ENCODE measurements at regions not wholly inside any gene's neighbourhood (a gene's known extent, or its start where the extent isn't known, plus 50 kb on each side); places are given as distances from the start of the nearest gene placed in this dataset.

DNA sequence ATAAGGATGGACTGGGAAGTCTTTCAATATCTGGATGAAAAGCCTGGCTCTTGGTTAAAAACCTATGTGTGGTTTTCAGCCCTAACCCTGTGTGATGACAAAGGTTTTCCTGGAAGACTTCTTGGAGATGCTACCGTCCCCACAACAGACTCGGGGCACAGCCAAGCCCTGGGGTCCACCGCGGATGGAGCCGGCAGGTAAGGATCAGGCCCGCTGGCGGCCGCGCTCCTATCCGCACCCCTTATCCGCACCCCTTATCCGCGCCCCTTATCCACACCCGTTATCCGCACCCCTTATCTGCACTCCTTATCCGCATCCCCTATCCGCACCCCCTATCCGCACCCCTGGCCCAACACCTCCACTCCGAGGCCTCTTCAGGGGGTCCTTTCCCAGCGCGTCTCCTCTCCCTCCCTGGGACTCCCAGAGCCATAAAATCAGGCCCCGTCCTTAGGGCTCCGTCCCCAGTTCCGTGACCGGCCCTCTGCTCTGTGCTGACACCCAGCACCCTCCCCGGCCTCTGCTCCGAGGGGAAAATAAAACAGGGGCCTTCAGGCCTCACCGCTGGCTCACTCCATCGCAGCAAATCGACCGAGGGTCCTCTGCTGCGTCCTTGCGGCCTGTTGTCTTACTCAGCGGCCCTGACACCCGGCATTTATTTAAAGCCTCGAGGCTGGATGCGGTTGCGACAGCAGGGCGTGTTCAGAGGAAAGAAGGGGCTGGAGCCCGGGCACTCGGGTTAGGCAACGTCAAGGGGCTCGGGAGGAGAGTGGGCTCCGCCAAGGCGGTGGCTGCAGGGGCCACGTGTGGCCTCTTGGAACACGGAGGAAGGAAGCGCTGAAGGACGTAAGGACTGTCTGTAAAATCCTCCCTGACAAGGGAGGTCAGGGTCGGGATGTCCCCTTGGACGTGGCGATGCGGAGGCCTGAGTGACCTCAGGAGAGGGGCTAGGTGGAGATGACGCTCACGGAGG, 215.1 kb upstream of the ADARB2 start:
- H3K4me3 ChIP-seq: no peak overlapping the region
- no peaks in the 10 kb centered on the region for H3K4me1 ChIP-seq
- no peaks in the 10 kb centered on the region for H3K27me3 ChIP-seq
- no peak overlapping the region for H3K27ac ChIP-seq
- TF ChIP-seq, protein P1, sequence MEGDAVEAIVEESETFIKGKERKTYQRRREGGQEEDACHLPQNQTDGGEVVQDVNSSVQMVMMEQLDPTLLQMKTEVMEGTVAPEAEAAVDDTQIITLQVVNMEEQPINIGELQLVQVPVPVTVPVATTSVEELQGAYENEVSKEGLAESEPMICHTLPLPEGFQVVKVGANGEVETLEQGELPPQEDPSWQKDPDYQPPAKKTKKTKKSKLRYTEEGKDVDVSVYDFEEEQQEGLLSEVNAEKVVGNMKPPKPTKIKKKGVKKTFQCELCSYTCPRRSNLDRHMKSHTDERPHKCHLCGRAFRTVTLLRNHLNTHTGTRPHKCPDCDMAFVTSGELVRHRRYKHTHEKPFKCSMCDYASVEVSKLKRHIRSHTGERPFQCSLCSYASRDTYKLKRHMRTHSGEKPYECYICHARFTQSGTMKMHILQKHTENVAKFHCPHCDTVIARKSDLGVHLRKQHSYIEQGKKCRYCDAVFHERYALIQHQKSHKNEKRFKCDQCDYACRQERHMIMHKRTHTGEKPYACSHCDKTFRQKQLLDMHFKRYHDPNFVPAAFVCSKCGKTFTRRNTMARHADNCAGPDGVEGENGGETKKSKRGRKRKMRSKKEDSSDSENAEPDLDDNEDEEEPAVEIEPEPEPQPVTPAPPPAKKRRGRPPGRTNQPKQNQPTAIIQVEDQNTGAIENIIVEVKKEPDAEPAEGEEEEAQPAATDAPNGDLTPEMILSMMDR (IDR thresholded peaks at IDR 0.05): no peak
- H3K9me3 ChIP-seq: no peaks in the 10 kb centered on the region
- intact Hi-C loops (cut with DNase I; ENCODE audit: low total_unique reads): no loop called here
- no peak for DNase-seq
- no peaks in the 10 kb centered on the region for H3K36me3 ChIP-seq

DNA sequence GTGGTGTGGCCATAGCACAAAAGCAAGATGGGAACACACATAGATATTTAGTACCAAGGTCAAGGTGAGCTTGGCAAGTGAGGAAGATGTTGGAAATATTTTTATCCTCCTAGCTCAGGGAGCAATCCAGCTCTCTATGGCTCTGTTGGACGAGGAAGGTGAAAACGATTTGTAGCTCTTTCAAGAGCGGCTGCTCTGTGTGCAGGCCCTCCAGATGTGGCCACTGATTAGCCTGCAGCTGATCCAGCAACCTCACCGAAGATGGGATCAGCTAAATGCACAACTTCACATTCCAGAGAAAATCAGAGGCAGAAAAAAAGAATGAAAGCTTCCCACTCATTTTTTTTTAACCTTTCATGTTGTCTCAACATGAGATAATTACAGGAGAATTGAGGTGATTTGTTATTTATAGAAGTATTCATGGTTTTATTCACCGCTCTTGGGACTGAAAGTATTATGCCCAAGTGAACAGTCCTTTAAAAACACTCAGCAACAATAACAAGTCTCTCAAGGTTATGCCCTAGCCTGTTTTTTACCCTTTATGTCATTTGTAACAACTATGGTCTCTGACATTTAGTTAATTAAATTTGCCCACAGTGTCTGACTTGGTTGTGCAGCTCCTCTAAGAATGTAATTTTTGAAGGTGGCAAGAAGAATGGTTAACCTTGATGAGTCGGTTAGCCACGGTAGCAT, 213.6 kb upstream of the ADARB2 start:
- H3K36me3 ChIP-seq: no peaks in the 10 kb centered on the region
- no peak overlapping the region for H3K4me3 ChIP-seq
- H3K27me3 ChIP-seq: no peaks in the 10 kb centered on the region
- no peak overlapping the region for H3K27ac ChIP-seq
- no peaks in the 10 kb centered on the region for H3K4me1 ChIP-seq
- no peaks in the 10 kb centered on the region for H3K9me3 ChIP-seq
- intact Hi-C loops (cut with DNase I; ENCODE audit: low total_unique reads): no loop called here
- DNase-seq: no peak
- TF ChIP-seq, protein P1 (IDR thresholded peaks at IDR 0.05): no peak

DNA sequence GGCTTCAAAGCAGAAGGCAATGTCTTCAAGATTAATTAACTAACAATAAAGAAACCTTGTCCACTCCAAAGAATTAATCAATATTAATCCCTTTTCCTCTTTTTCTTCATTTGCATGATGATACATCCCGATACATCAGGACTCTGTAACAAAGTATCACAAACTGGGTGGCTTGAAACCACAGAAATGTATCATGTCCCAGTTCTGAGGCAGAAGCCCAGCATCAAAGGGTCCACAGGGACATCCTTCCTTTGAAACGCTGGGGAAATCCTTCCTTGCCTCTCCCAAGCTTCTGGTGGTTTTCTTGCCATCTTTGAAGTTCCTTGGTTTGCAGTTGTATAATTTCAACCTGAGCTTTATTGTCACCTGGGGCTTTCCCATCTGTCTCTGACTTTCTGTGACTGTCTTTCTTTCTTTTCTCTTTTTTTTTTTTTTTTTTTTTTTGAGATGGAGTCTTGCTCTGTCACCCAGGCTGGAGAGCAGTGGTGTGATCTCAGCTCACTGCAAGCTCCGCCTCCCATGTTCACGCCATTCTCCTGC, 210.2 kb upstream of the ADARB2 start:
- Histone ChIP-seq H3K4me1 (no peaks in the 10 kb centered on the region), H3K36me3 (no peaks in the 10 kb centered on the region), H3K27me3 (no peaks in the 10 kb centered on the region), H3K9me3 (no peaks in the 10 kb centered on the region), H3K4me3 (no peak overlapping the region), H3K27ac (no peak overlapping the region)
- intact Hi-C loops (cut with DNase I; ENCODE audit: low total_unique reads): no loop called here
- no peak for DNase-seq
- TF ChIP-seq, protein P1 (IDR thresholded peaks at IDR 0.05): no peak

DNA sequence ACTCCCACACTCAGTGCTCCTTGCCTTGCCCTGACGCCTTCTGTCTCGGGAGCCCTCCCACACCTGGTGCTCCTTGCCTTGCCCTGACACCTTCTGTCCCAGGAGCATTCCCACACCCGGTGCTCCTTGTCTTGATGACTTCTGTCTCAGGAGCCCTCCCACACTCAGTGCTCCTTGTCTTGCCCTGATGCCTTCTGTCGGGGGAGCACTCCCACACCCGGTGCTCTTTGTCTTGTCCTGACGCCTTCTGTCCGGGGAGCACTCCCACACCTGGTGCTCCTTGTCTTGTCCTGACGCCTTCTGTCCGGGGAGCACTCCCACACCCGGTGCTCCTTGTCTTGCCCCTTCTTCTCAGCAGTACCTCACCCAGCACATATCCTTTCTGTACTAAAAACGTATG, 207.2 kb upstream of the ADARB2 start:
- H3K9me3 ChIP-seq: no peaks in the 10 kb centered on the region
- TF ChIP-seq, protein P1 (IDR thresholded peaks at IDR 0.05): no peak
- DNase-seq: no peak
- no peaks in the 10 kb centered on the region for H3K4me1 ChIP-seq
- no peak overlapping the region for H3K4me3 ChIP-seq
- H3K27ac ChIP-seq: no peak overlapping the region
- H3K36me3 ChIP-seq: no peaks in the 10 kb centered on the region
- H3K27me3 ChIP-seq: no peaks in the 10 kb centered on the region
- intact Hi-C loops (cut with DNase I; ENCODE audit: low total_unique reads): no loop called here

DNA sequence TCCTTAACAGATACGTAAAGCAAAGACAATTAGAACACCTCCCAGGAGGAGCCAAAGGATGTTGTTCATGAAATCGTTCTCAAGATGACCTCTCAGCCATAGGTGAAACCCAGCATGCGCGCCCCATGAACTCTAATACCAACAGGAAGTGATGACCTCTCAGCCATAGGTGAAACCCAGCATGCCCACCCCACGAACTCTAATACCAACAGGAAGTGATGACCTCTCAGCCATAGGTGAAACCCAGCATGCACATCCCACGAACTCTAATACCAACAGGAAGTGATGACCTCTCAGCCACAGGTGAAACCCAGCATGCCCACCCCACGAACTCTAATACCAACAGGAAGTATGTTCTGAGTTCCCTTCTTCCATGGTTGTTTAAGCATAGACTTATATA, 205.2 kb upstream of the ADARB2 start:
- no peaks in the 10 kb centered on the region for H3K36me3 ChIP-seq
- H3K27ac ChIP-seq: no peak overlapping the region
- TF ChIP-seq, protein P1 (IDR thresholded peaks at IDR 0.05): no peak
- intact Hi-C loops (cut with DNase I; ENCODE audit: low total_unique reads): no loop called here
- no peak for DNase-seq
- no peak overlapping the region for H3K4me3 ChIP-seq
- H3K9me3 ChIP-seq: no peaks in the 10 kb centered on the region
- no peaks in the 10 kb centered on the region for H3K4me1 ChIP-seq
- H3K27me3 ChIP-seq: no peaks in the 10 kb centered on the region

Data from tibial artery (tissue), 4 donors.